ENCODE measurements at regions not wholly inside any gene's neighbourhood (a gene's known extent, or its start where the extent isn't known, plus 50 kb on each side); places are given as distances from the start of the nearest gene placed in this dataset.
"Not testable (repeated sequence)": the region's sequence is repeated elsewhere in the genome, so short reads cannot be mapped to it uniquely, and the experiment has no call there.

DNA sequence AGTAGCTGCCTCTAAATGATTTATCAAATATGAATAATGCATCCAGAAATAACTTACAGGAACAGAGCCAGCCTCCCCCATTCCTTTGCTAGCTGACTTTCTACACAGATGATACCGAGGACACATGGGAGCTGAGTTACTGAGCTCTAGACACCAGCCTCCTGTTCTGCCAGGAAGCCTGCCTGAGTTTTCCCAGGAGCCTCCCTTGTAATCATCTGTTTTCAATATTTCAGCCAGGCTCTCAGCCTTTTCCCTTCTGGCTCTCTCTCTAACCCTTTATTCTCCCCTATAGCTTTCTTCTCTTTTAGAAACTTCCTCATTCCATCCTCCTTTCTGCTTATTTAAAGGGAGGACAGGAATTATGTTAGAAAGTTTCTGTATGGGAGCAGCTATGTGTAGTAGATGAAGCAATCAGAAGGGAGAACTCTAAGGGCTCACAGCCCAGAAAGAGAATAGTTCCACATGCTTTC, 911.6 kb downstream of the TDRD15 start:
- DNase-seq: no peak

DNA sequence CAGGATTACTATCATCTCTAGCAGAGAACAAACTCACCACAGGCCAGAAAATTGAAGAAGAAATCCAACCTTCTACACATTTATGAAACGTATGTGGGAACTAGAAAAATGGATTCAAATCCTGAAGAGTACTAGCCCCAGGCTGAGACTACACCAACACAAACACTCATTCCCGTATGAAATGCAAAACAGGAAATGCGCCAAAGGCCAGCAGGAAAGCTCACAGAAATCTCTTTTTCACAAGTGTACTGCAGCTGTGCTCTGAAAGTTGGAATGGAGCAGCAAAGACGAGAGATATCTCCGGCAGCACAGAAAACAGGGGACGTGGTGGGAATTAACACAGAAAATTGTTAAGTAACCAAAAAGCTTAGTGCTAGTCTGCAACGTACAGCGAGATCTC, 913.5 kb downstream of the TDRD15 start:
- no peak for DNase-seq

DNA sequence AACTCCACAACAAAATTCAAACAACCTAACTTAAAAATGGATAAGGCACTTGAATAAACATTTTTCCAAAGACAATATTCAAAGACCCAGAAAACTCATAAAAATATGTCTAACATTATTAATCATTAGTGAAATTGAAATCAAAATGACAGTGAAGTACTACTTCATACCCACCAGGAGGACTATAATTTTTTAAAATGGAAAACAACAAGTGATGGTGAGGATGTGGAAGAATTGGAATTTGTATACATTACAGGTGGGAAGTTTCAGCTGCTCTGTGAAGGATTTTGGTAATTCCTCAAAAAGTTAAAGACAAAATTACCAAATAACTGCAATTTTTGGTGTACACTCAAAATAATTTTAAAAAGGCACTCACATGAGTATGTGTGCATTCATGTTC, 920.0 kb downstream of the TDRD15 start:
- DNase-seq: no peak

DNA sequence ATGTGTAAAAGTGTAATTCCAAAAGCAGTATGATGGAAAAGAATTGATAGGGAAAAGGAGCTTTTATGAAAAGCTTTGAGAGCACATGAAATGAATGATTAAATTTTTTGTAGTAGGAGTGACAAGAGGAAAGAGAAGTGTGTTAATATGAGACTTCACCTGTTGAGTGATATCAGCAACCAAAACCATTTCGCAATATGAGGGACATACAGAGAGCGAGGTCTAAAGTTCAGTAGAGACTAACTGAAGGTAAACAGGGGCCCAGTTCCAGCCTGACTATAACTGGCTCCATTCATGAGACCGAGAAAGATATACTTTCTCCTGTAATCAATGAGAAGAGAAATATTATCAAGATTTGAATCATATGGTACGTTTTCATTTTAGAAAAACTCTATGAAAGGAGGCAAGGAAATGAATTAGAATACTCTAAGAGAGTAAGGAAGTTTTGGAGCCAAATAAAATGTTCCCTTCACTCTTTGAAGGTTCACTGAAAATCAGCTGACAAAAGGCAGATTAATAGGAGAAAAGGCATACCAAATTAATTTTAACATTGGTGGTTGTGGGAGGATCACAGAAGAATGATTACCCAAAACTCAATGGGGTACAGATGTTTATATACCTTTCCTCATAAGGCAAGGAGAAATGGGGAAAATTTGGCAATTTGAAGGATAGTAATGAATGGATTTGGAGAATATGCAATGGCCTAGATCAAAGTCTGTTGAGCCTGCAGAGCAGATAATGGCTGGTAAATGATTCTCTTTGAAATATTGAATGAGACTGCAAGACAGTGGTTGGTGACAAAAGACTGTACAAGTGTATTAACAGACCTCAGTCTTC, 932.2 kb downstream of the TDRD15 start:
- no peak for DNase-seq

DNA sequence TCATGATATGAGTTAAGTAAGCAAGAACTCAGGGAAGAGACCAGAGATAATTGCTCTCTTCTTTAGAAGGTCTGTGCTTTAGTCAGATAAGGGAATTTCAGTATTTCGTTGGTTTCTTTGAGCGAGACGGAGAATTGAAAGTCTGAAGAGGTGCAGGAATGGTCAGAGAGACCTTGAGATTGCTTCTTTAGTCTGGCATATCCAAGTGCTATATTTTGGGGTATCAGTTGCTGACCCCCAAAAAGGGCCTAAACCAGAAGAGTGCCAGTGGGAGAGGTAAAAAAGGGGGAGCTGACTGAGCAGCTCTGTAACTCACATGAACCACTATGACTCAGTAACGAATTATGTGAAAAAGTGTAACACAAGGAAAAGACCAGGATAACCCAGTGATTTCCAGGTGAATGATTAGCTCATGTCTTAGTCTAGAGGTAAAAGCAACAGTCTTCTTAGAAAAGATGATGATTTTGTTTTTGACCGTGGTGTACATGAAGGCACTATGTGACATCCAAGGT, 932.9 kb downstream of the TDRD15 start:
- DNase-seq: no peak

DNA sequence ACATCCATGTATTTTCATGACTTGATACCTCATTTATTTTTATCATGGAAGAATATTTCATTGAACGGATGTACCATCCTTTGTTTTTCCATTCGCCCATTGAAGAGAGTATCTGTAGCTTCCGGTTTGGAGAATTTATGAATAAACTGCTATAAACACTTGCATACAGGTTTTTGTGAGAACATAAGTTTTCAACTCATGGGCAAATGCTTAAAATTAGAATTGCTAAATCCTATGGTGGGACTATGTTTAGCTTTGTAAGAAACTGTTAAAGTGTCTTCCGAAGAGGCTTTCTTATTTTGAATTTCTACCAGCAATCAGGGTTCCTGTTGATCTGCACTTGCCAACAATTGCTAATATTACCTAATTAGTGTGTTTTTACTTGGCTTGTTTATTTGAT, 938.9 kb downstream of the TDRD15 start:
- DNase-seq: no peak

DNA sequence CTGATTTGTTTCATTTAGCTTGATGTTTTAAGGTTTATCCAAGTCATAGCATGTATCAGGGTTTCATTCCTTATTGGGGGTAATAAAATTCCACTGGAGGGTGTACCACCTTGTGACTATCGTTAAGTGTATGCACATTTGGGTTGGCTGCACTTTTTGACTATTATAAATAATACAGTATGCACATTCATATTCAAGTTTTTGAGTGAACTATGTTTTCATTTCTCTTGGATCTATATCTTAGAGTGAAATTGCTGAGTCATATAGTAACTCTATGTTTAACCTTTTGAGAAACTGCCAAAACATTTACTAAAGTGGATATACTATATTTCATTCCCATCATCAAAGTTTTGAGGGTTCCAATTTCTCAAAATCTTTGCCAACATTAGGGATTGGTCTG, 952.7 kb downstream of the TDRD15 start:
- no peak for DNase-seq

DNA sequence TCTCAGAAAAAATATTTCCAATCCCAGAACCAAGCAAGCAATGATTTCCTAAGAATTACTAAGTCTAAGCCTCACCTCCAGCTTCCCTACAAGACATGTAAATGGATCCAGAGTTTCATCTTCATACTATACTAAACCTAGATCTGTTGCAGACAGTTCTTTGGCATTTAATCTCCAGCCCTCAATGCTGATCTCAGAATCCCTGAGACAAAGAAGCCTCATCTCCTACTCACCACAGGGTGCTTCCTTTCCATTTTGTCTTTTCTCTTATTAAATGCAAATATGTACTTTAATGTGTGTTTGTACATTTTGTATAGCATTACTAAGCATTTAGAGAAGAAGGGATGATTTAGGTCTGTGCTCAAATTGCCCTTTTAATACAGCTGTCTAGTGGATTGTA, 954.9 kb downstream of the TDRD15 start:
- DNase-seq: no peak

DNA sequence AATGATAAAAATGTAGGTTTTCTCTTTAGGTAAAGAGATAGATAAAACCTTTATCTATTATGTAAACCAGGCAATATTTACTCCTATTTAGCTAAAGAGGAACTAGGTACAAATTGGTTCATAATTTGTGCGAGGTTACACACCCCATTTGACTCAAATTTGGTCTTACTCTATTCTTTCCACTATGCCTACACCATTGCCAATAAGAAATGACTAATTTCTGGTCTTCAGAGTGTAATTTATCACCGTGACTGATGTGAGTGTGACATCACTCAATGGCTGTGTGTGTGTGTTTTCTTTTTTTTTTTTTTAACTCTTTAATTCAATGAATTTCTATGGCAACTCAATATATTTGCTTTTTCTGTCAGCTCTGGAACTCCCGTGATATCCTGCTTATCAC, 955.8 kb downstream of the TDRD15 start:
- DNase-seq: no peak

DNA sequence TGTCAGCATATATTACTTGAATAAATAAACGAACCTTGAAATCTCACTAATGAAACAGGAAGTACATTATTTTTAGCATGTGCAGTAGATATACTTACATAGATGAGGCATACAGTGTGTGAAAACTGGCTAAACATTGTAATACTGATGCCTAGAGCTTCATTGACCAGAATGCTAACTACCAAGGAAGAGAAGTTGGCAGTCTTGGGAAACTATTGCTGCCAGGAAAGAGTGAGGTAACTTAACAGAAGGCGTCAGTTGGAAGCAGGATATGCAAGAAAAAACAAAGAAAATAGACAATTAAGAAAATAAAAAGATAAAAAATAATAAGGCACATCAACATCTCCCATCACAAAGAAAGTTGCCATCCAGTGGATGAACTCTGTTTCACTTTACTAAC, 963.0 kb downstream of the TDRD15 start:
- DNase-seq: no peak

DNA sequence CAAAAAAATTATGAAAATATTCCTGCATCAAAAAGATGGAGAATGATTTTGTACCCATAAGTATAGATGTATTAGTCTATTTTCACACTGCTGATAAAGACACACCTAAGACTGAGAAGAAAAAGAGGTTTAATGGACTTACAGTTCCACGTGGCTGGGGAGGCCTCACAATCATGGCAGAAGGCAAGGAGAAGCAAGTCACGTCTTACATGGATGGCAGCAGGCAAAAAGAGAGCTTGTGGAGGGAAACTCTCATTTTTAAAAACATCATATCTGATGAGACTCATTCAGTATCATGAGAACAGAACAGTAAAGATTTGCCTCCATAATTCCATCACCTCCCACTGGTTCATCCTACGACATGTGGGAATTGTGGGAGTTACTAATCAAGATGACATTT, 979.8 kb downstream of the TDRD15 start:
- not testable (repeated sequence) for DNase-seq

DNA sequence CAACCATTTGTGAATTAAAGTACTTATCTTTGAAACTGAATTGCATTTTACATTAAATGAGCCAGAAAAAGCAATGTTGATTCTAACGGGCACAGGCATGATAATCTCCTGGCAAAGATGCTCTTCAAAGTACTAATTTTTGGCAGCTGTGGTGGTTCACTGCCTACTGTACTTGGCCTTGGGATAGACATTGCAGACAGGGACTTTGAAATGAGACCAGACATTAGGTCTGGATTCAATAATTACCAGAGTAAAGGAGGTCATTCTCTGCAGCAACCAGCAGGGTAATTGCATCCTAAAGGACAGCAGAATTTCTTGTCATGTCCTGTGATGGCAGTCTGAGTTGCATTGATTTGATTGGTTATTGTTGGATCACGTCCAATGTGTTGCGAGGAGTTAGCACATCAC, 986.5 kb downstream of the TDRD15 start:
- no peak for DNase-seq

DNA sequence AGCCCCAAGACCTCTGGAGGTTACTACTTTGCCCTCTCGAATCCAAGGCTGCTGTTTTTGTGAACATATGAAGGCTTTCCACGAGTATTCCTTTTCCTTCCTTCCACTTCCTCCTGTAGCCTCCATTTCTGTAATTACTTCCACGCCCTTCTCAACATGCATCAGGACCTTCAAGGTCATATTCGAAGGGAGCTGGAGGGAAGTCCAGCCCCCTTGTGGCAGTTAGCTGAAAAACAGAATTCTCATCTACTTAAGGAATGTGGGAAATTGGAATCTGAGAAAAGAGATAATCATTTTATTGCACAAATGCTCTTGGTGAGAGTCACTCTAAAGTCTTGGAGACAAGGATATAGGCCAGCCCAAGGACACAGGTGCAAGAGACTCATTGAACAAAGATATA, 1000.2 kb downstream of the TDRD15 start:
- no peak for DNase-seq

DNA sequence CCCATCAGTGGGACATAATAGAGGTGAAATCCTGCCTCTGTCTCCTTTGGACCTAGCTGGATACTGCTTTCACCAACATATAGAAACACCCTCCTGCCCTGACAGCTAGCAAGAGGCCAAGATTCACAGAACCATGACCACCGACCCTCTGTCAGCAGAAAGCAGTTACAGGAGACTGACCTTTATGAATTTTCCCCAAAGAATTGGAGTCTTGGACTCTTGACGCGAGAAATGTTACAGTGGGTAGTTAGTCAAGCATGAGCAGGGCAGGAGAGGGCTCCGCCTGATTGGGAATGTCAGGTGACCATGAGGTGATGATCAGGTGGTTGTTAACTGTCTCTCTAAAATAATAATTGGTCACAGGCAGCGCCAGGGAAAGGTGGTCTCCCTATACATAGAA, 1002.3 kb downstream of the TDRD15 start:
- no peak for DNase-seq

DNA sequence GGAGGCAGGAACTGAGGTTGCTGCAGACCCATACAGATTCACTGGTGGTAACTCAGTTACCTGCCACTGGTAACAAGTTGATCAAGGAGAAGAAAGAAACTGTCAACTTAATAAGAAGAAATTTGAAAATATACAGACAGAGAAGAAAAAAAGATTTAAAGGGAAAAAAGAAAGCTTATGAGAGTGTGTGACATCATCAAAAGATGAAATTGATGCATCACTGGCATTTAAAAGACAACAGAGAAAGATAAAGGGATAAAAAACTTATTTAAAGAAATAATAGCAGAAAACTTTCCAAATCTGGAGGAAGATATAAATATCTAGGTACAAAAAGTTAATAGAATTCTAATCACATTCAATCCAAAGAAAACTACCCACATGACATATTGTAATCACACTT, 1003.2 kb downstream of the TDRD15 start:
- DNase-seq: no peak

DNA sequence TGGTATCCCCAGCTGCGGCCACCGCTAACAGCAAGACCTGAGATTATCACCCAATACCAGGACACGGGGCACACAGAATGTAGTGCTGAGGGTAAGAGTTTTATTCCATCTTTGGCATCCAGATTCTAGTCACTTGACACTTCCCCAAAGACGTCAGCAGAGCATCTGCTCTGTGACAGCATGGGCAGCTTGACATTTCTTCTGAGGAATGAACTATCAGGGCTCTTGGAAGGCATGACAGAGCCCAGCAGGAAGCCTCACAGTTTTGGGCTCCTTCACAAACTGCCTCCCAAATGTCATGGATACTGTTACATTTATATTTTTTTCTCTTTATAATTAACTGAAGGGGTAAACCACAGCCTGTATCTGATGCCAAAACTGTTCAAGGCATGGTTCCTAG, 1010.7 kb downstream of the TDRD15 start:
- no peak for DNase-seq

DNA sequence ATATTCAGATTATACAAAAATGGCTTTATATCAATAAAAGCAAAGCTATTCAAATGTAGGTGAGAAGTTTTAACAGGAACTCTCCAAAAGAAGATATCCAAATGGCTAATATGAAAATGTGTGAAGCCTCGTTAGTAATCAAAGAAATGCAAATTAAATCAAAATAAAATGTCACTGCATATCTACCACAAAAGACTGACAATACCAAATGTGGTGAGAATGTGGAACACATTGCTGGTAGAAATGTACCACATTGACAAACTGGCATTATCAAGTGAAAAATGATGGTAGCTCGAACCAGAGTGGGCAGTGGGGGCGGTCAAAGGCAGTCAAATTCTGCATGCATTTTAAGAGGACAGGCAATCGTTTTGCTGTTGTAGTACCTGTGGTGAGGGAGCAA, 1012.7 kb downstream of the TDRD15 start:
- no peak for DNase-seq

DNA sequence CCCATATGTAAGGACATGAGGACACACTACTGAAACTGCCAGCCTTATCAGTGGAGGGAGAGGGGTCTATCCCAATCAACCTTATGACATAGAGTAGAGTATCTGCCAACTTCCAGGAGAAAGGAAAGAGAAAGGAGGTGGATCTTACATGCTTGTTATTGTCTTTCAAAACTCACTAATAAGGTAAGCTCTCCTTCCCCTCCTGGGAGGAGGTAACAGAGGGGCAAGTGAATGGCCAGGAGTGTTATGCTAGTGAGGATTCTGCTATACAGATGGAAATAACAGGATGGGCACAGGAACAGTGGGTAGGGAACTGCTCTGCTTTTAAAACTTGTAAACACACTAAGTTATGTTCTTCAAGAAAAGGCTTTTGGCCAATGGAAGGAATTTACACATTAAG, 1020.1 kb downstream of the TDRD15 start:
- DNase-seq: no peak

DNA sequence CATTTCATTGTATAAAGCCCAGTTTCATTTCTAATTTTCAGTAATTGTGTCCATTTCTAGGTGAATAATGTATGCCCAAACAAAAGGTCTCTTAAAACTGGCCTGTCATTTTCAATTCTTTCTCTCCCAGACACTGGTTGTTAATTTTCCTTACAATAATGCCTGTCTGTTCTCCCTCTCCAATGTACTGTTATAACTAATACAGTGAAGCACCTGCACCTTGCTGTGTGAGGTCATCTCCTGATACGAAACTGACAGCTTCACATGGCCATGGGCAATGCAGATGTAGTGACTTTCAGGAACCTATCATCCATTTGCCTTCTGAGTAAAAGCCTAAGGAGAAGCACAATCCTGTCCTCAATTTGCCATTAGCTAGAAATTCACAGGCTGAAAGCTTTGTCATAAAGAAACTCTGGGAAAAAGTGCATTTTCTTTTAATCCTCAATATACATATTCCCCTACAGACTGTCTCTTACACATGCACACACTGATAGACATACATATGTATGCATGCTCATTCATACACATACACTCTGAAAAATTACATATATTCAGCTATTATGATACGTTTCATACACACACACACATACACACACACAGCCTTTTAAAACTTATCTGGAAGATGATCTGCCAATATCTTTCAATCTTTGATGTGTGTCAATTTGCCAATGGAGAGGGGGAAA, 1030.3 kb downstream of the TDRD15 start:
- no peak for DNase-seq

DNA sequence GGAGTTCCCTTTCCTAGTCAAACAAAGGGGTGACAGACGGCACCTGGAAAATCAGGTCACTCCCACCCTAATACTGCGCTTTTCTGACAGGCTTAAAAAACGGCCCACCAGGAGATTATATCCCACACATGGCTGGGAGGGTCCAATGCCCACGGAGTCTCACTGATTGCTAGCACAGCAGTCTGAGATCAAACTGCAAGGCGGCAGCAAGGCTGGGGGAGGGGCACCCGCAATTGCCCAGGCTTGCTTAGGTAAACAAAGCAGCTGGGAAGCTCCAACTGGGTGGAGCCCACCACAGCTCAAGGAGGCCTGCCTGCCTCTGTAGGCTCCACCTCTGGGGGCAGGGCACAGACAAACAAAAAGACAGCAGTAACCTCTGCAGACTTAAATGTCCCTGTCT, 1032.9 kb downstream of the TDRD15 start:
- DNase-seq: not testable (repeated sequence)

DNA sequence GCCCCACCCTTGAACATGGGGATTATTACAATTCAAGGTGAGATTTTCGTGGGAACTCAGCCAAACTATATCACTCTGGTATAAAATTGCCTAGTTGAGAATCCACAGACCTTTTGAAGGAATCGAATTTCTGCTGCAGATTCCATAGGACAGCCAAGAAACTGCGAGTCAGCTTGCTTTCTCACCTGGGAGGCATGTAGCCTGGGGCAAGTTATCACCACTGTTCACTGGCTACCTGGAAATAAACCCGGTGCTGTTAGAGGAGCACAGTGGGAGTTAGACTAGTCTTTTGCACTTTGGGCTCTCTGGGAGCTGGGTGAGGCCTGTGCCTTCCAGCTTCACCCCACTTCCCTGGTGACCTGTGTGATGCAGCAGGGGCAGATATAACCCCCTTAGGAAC, 1043.5 kb downstream of the TDRD15 start:
- no peak for DNase-seq

DNA sequence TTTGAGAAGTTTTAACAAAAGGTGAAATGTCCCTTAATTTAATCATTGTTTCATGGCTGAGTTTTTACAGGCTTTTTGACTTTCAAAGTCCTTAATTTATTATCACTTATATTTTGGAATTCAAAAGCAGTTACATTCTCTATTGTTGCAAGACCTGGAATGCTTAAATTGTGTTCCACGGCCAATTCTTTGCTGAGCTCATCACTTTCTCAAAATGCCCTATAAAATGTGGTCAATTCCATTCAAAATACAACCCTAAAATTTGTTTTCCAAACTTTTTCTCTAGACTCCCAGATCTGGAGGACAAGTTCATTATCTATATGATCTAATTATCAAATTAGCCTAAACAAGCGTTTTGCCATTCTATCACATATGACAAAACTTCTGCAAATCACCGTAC, 1051.2 kb downstream of the TDRD15 start:
- no peak for DNase-seq

DNA sequence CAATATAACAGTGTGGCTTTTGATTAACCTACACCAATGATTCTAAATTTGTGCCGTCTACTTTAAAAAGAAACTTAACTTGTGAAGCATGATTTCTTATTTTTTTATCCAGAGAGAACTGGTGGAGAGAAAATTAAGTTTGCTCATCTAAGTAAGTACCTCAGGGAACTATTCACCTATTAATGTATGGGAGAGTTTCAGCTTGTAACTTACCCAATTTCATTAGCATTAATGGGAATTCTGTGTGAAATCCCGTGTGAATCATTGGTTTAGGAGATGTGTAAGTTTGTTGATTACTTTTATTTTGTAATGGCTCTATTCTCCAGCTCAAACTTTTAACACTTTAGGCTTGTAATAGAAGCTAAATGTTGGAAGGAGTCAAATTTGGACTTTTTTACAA, 1061.5 kb downstream of the TDRD15 start:
- no peak for DNase-seq

DNA sequence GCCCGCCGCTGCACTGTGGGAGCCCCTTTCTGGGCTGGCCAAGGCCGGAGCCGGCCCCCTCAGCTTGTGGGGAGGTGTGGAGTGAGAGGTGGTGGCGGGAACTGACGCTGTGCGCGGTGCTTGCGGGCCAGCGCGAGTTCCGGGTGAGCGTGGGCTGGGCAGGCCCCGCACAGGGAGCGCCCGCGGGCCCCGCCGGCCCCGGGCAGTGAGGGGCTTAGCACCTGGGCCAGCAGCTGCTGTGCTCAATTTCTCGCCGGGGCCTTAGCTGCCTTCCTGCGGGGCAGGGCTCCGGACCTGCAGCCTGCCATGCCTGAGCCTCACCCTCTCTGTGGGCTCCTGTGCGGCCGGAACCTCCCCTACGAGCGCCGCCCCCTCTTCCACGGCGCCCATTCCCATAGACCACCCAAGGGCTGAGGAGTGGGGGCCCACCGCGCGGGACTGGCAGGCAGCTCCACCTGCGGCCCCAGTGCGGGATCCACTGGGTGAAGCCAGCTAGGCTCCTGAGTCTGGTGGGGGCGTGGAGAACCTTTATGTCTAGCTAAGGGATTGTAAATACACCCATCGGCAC, 1062.6 kb downstream of the TDRD15 start:
- DNase-seq: not testable (repeated sequence)

Data from NCI-H2107 (cell line).